Left renal cortex interstitium (tissue), 4 donors: ENCODE measurements at regions not wholly inside any gene's neighbourhood (a gene's known extent, or its start where the extent isn't known, plus 50 kb on each side); places are given as distances from the start of the nearest gene placed in this dataset.

Experiments
- DNase-seq, 4 donors: peaks; one replicate each; pipeline ENCODE4 v3.0.0-alpha.2; 2013; ENCODE audit warnings: low read depth in 4 of 4, low spot score in 2 of 4, missing footprints in 1 of 4

- DNase-seq = no peak
These were observed 63.5 kb downstream of the DNTTIP2 start for GRCh38 chr1:93815366-93816110.

GRCh38 chr1:93814795-93815340, 64.1 kb downstream of the DNTTIP2 start:
- DNase-seq = no peak

- peak in 3 of 4 donors; percentile 48 to 73 (median 65) for DNase-seq
These were observed 64.8 kb downstream of the DNTTIP2 start for GRCh38 chr1:93814059-93814794.

GRCh38 chr1:93813076-93813475, 65.9 kb downstream of the DNTTIP2 start:
- no peak for DNase-seq

GRCh38 chr1:93811326-93812065, 67.5 kb downstream of the DNTTIP2 start:
- DNase-seq = no peak

- DNase-seq = no peak
These were observed 68.7 kb downstream of the DNTTIP2 start for GRCh38 chr1:93810316-93810715.

- DNase-seq = no peak
These were observed 70.1 kb downstream of the DNTTIP2 start for GRCh38 chr1:93808871-93809270.

- no peak for DNase-seq
These were observed 71.6 kb downstream of the DNTTIP2 start for GRCh38 chr1:93807311-93807930.

GRCh38 chr1:93805027-93805610, 73.9 kb downstream of the DNTTIP2 start:
- DNase-seq = no peak

- no peak for DNase-seq
These were observed 74.6 kb downstream of the DNTTIP2 start for GRCh38 chr1:93804412-93804811.

GRCh38 chr1:93801471-93801870, 77.5 kb downstream of the DNTTIP2 start:
- no peak for DNase-seq

- DNase-seq = no peak
These were observed 78.2 kb downstream of the DNTTIP2 start for GRCh38 chr1:93800856-93801255.

- DNase-seq = no peak
These were observed 80.7 kb downstream of the DNTTIP2 start for GRCh38 chr1:93798291-93798690.

- DNase-seq = no peak
These were observed 94.5 kb downstream of the DNTTIP2 start for GRCh38 chr1:93784538-93784937.

GRCh38 chr1:93783876-93784275, 95.1 kb downstream of the DNTTIP2 start:
- no peak for DNase-seq

- DNase-seq = no peak
These were observed 98.0 kb upstream of the BCAR3 start for GRCh38 chr1:93779540-93780165.

- no peak for DNase-seq
These were observed 96.8 kb upstream of the BCAR3 start for GRCh38 chr1:93778457-93778856.

- DNase-seq = no peak
These were observed 95.6 kb upstream of the BCAR3 start for GRCh38 chr1:93777255-93777654.

- no peak for DNase-seq
These were observed 95.1 kb upstream of the BCAR3 start for GRCh38 chr1:93776728-93777127.

- no peak for DNase-seq
These were observed 93.6 kb upstream of the BCAR3 start for GRCh38 chr1:93775224-93775623.
